ENCODE measurements at regions not wholly inside any gene's neighbourhood (a gene's known extent, or its start where the extent isn't known, plus 50 kb on each side); places are given as distances from the start of the nearest gene placed in this dataset.

GRCh38 chr13:34258646-34259386 is 440.9 kb downstream of the RFC3 start:
- ChIA-PET CTCF (no interaction called here), POLR2A (no interaction called here)
- TF ChIP-seq, protein P1, sequence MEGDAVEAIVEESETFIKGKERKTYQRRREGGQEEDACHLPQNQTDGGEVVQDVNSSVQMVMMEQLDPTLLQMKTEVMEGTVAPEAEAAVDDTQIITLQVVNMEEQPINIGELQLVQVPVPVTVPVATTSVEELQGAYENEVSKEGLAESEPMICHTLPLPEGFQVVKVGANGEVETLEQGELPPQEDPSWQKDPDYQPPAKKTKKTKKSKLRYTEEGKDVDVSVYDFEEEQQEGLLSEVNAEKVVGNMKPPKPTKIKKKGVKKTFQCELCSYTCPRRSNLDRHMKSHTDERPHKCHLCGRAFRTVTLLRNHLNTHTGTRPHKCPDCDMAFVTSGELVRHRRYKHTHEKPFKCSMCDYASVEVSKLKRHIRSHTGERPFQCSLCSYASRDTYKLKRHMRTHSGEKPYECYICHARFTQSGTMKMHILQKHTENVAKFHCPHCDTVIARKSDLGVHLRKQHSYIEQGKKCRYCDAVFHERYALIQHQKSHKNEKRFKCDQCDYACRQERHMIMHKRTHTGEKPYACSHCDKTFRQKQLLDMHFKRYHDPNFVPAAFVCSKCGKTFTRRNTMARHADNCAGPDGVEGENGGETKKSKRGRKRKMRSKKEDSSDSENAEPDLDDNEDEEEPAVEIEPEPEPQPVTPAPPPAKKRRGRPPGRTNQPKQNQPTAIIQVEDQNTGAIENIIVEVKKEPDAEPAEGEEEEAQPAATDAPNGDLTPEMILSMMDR (IDR thresholded peaks at IDR 0.05; ENCODE audit: control extremely low read depth, extremely low read depth, low read depth, missing control alignments) = no peak
- no peak for DNase-seq (ENCODE audit: extremely low spot score)

GRCh38 chr13:34263681-34264080 is 445.7 kb downstream of the RFC3 start:
- TF ChIP-seq, protein P1 (IDR thresholded peaks at IDR 0.05; ENCODE audit: control extremely low read depth, extremely low read depth, low read depth, missing control alignments) = no peak
- ChIA-PET CTCF (interaction anchor here (1.6 kb wide), 1 partner anchor 31 kb away, joined by 3 read pairs; no protein-coding TSS in a partner anchor), POLR2A (no interaction called here)
- DNase-seq (ENCODE audit: extremely low spot score) = no peak

GRCh38 chr13:34265046-34265679 is 447.2 kb downstream of the RFC3 start:
- TF ChIP-seq, protein P1 (IDR thresholded peaks at IDR 0.05; ENCODE audit: control extremely low read depth, extremely low read depth, low read depth, missing control alignments) = no peak
- no peak for DNase-seq (ENCODE audit: extremely low spot score)
- ChIA-PET CTCF (no interaction called here), POLR2A (no interaction called here)

DNA sequence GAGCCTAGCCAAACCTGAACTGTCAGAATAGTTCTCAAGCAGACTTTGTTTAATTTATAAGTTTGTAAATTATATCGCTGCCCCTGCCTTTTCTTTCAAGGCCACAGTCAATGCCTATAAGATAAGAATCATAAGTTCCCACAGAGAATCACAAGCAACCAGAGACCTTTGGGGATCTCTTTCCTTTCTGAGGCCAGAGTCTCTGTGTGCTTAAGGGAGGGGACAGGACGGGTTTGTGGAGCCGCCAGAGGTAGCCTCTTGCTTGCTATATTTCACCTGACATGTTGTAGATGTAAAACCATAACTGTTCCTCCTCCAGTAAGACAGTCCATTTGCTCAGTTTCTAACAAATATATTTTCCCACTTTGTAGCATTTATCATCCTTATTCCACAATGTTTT is 458.8 kb downstream of the RFC3 start:
- POLR2A ChIA-PET = no interaction called here
- CTCF ChIA-PET = no interaction called here
- TF ChIP-seq, protein P1 (IDR thresholded peaks at IDR 0.05; ENCODE audit: control extremely low read depth, extremely low read depth, low read depth, missing control alignments) = no peak
- no peak for DNase-seq (ENCODE audit: extremely low spot score)

DNA sequence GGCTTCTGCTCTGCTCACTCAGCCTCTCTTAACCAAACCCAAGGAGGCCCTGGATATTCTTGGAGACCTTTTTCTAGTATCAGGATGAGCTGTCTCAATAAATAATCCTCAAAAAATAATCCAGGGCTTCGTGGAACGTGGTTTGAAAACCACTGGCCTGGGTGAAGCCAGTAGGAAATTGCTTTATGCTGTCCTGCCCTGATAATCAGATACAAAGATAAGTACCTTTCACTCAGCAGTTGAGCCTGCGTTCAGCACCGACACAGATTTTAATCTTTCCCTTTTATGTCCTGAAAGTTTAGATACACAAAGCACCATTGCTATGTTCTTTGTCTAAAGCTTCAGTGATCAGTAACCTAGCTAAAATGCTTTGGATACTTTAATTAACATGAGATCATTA is 460.0 kb downstream of the RFC3 start:
- ChIA-PET POLR2A (no interaction called here), CTCF (no interaction called here)

DNA sequence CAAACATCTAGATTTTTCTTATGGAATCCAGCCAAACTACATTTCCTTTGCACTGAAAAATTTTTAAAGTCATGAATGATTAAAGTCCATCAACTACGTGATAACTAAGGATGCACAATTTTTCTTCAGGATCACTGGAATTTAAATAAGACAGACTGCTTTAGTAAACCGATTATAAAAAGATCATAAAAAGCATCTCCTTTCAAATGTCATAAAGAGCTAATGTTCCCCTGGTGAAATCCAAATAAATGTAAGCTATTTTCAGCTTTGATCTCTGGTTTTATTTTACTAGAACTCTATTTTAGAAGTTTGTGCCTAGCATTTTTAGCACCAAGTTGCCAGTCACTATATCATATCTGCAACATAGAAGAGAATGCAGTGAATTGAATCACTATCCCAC is 460.8 kb downstream of the RFC3 start:
- CTCF ChIA-PET = no interaction called here
- TF ChIP-seq, protein P1 (IDR thresholded peaks at IDR 0.05; ENCODE audit: control extremely low read depth, extremely low read depth, low read depth, missing control alignments) = no peak
- no peak for DNase-seq (ENCODE audit: extremely low spot score)
- POLR2A ChIA-PET = no interaction called here

More for the DNA sequence above, 460.0 kb downstream of the RFC3 start:
- no peak for DNase-seq (ENCODE audit: extremely low spot score)
- TF ChIP-seq, protein P1 (IDR thresholded peaks at IDR 0.05; ENCODE audit: control extremely low read depth, extremely low read depth, low read depth, missing control alignments) = no peak

Data from GM10248 (cell line).